GM23338 (cell line): ENCODE measurements at regions not wholly inside any gene's neighbourhood (a gene's known extent, or its start where the extent isn't known, plus 50 kb on each side); places are given as distances from the start of the nearest gene placed in this dataset.

Source experiments
- ATAC-seq: fragments of 200-7000 bp; cut with Tn5 transposase; 3 replicates; pipeline ENCODE4 v1.9.1; 2020
- DNase-seq: peaks from one replicate; pipeline ENCODE4 v3.0.0-alpha.2; 2015; ENCODE audit warnings: low spot score
- H2AFZ ChIP-seq: fragments of 200-600 bp; sonication (generic); 2 replicates; pipeline ENCODE4 v1.8.0; 2016; ENCODE audit warnings: antibody characterized with exemption, mild to moderate bottlenecking, moderate library complexity
- H3F3A ChIP-seq: fragments of 200-600 bp; sonication (generic); replicated peaks from 2 replicates; pipeline ENCODE4 v1.8.0; 2017; ENCODE audit warnings: antibody characterized with exemption, mixed run types, low read depth
- H3K27ac ChIP-seq: fragments of 200-600 bp; sonication (generic); 2 replicates; pipeline ENCODE4 v1.6.1; 2016; ENCODE audit warnings: low read depth
- H3K27me3 ChIP-seq: fragments of 200-600 bp; sonication (generic); 2 replicates; pipeline ENCODE4 v1.8.0; 2016; ENCODE audit warnings: mild to moderate bottlenecking, mixed run types, moderate library complexity; ENCODE audit not compliant: insufficient read depth
- H3K36me3 ChIP-seq: fragments of 200-600 bp; sonication (generic); 2 replicates; pipeline ENCODE4 v1.8.0; 2016; ENCODE audit warnings: mild to moderate bottlenecking; ENCODE audit not compliant: insufficient read depth
- H3K4me1 ChIP-seq: fragments of 200-600 bp; sonication (generic); 2 replicates; pipeline ENCODE4 v1.8.0; 2016; ENCODE audit warnings: mild to moderate bottlenecking, moderate library complexity; ENCODE audit not compliant: insufficient read depth
- H3K4me2 ChIP-seq: fragments of 200-600 bp; sonication (generic); 2 replicates; pipeline ENCODE4 v1.7.1; 2017; ENCODE audit warnings: mixed run types
- H3K4me3 ChIP-seq: fragments of 200-600 bp; sonication (generic); 2 replicates; pipeline ENCODE4 v1.6.1; 2016; ENCODE audit warnings: mixed run types
- H3K79me2 ChIP-seq: fragments of 200-600 bp; sonication (generic); replicated peaks from 2 replicates; pipeline ENCODE4 v1.8.0; 2017; ENCODE audit warnings: mild to moderate bottlenecking; ENCODE audit not compliant: insufficient read depth
- H3K9me2 ChIP-seq: fragments of 200-600 bp; sonication (generic); 2 replicates; pipeline ENCODE4 v1.8.0; 2017; ENCODE audit not compliant: insufficient read depth
- H4K20me1 ChIP-seq: fragments of 200-600 bp; sonication (generic); replicated peaks from 2 replicates; pipeline ENCODE4 v1.8.0; 2017; ENCODE audit warnings: mild to moderate bottlenecking; ENCODE audit not compliant: insufficient read depth
- H3K27ac Mint-ChIP-seq: 2 replicates; pipeline ENCODE4 v1.8.0; 2020; ENCODE audit warnings: inconsistent platforms, mild to moderate bottlenecking, moderate library complexity, mixed read lengths
- H3K27me3 Mint-ChIP-seq: 3 replicates; pipeline ENCODE4 v1.8.0; 2022; ENCODE audit warnings: low read depth, mild to moderate bottlenecking, moderate library complexity, mixed read lengths, inconsistent platforms; ENCODE audit not compliant: insufficient read depth, poor library complexity
- H3K36me3 Mint-ChIP-seq: 3 replicates; pipeline ENCODE4 v1.8.0; 2021; ENCODE audit warnings: low read depth, mild to moderate bottlenecking, inconsistent platforms, moderate library complexity, mixed read lengths
- H3K4me1 Mint-ChIP-seq: 3 replicates; pipeline ENCODE4 v1.8.0; 2020; ENCODE audit warnings: mild to moderate bottlenecking, inconsistent platforms, mixed read lengths
- H3K4me3 Mint-ChIP-seq: 3 replicates; pipeline ENCODE4 v1.8.0; 2021; ENCODE audit warnings: moderate library complexity, mild to moderate bottlenecking, inconsistent platforms, mixed read lengths
- H3K9me3 Mint-ChIP-seq: 3 replicates; pipeline ENCODE4 v1.8.0; 2020; ENCODE audit warnings: moderate library complexity, mild to moderate bottlenecking, inconsistent platforms, mixed read lengths
- CREB1 ChIP-seq: fragments of 250-450 bp; sonication (Bioruptor Pico); IDR thresholded peaks from 2 replicates; pipeline ENCODE4 v1.5.0; 2020; ENCODE audit warnings: low read depth, mild to moderate bottlenecking, moderate library complexity
- JUNB ChIP-seq: IDR thresholded peaks from one replicate; pipeline ENCODE4 v1.6.1; 2016; ENCODE audit warnings: antibody characterized with exemption; ENCODE audit not compliant: unreplicated experiment
- NANOG ChIP-seq: IDR thresholded peaks from 2 replicates; pipeline ENCODE4 v1.6.1; 2016; ENCODE audit warnings: antibody characterized with exemption, borderline replicate concordance
- ZNF114 ChIP-seq: fragments of 250-450 bp; sonication (Bioruptor Pico); IDR thresholded peaks from 2 replicates; pipeline ENCODE4 v1.5.0; 2020; ENCODE audit warnings: mild to moderate bottlenecking, moderate library complexity
- ZNF331 ChIP-seq: fragments of 250-450 bp; sonication (Bioruptor Pico); IDR thresholded peaks from 2 replicates; pipeline ENCODE4 v1.5.0; 2020; ENCODE audit warnings: low read depth, mild to moderate bottlenecking, moderate library complexity
- TF ChIP-seq, protein P1 (sequence below): fragments of 250-450 bp; sonication (Bioruptor Pico); IDR thresholded peaks from 2 replicates; pipeline ENCODE4 v1.5.0; 2020; ENCODE audit warnings: mild to moderate bottlenecking, moderate library complexity
- TF ChIP-seq, protein P2 (sequence below): IDR thresholded peaks from 2 replicates; pipeline ENCODE4 v1.6.1; 2016; ENCODE audit warnings: antibody characterized with exemption

GRCh38 chr13:67645874-67646467 is 415.8 kb upstream of the PCDH9 start (continued):
- TF ChIP-seq, protein P1, sequence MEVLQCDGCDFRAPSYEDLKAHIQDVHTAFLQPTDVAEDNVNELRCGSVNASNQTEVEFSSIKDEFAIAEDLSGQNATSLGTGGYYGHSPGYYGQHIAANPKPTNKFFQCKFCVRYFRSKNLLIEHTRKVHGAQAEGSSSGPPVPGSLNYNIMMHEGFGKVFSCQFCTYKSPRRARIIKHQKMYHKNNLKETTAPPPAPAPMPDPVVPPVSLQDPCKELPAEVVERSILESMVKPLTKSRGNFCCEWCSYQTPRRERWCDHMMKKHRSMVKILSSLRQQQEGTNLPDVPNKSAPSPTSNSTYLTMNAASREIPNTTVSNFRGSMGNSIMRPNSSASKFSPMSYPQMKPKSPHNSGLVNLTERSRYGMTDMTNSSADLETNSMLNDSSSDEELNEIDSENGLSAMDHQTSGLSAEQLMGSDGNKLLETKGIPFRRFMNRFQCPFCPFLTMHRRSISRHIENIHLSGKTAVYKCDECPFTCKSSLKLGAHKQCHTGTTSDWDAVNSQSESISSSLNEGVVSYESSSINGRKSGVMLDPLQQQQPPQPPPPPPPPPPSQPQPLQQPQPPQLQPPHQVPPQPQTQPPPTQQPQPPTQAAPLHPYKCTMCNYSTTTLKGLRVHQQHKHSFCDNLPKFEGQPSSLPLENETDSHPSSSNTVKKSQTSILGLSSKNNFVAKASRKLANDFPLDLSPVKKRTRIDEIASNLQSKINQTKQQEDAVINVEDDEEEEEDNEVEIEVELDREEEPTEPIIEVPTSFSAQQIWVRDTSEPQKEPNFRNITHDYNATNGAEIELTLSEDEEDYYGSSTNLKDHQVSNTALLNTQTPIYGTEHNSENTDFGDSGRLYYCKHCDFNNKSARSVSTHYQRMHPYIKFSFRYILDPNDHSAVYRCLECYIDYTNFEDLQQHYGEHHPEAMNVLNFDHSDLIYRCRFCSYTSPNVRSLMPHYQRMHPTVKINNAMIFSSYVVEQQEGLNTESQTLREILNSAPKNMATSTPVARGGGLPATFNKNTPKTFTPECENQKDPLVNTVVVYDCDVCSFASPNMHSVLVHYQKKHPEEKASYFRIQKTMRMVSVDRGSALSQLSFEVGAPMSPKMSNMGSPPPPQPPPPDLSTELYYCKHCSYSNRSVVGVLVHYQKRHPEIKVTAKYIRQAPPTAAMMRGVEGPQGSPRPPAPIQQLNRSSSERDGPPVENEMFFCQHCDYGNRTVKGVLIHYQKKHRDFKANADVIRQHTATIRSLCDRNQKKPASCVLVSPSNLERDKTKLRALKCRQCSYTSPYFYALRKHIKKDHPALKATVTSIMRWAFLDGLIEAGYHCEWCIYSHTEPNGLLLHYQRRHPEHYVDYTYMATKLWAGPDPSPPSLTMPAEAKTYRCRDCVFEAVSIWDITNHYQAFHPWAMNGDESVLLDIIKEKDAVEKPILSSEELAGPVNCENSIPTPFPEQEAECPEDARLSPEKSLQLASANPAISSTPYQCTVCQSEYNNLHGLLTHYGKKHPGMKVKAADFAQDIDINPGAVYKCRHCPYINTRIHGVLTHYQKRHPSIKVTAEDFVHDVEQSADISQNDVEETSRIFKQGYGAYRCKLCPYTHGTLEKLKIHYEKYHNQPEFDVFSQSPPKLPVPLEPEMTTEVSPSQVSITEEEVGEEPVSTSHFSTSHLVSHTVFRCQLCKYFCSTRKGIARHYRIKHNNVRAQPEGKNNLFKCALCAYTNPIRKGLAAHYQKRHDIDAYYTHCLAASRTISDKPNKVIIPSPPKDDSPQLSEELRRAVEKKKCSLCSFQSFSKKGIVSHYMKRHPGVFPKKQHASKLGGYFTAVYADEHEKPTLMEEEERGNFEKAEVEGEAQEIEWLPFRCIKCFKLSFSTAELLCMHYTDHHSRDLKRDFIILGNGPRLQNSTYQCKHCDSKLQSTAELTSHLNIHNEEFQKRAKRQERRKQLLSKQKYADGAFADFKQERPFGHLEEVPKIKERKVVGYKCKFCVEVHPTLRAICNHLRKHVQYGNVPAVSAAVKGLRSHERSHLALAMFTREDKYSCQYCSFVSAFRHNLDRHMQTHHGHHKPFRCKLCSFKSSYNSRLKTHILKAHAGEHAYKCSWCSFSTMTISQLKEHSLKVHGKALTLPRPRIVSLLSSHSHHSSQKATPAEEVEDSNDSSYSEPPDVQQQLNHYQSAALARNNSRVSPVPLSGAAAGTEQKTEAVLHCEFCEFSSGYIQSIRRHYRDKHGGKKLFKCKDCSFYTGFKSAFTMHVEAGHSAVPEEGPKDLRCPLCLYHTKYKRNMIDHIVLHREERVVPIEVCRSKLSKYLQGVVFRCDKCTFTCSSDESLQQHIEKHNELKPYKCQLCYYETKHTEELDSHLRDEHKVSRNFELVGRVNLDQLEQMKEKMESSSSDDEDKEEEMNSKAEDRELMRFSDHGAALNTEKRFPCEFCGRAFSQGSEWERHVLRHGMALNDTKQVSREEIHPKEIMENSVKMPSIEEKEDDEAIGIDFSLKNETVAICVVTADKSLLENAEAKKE = no peak
- TF ChIP-seq ZNF114 (CRISPR knock-in tag) (no peak), NANOG (no peak), ZNF331 (CRISPR knock-in tag) (no peak), CREB1 (CRISPR knock-in tag) (no peak)
- TF ChIP-seq, protein P2, sequence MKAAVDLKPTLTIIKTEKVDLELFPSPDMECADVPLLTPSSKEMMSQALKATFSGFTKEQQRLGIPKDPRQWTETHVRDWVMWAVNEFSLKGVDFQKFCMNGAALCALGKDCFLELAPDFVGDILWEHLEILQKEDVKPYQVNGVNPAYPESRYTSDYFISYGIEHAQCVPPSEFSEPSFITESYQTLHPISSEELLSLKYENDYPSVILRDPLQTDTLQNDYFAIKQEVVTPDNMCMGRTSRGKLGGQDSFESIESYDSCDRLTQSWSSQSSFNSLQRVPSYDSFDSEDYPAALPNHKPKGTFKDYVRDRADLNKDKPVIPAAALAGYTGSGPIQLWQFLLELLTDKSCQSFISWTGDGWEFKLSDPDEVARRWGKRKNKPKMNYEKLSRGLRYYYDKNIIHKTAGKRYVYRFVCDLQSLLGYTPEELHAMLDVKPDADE = no peak

GRCh38 chr13:67643516-67644055 is 413.4 kb upstream of the PCDH9 start:
- DNase-seq (peak; percentile 55), ATAC-seq (peak; percentile 94)
- H3K4me1 ChIP-seq = peaks cover 8% of the 10 kb centered on the region; the same call in 1 of the 2 replicates
- no peaks in the 10 kb centered on the region for H3K9me2 ChIP-seq
- no peaks in the 10 kb centered on the region for H3K36me3 ChIP-seq
- H3K4me1 Mint-ChIP-seq = peaks cover 10% of the 10 kb centered on the region
- no peaks in the 10 kb centered on the region for H3F3A ChIP-seq
- no peak overlapping the region for H3K27ac Mint-ChIP-seq
- no peak overlapping the region for H3K4me3 Mint-ChIP-seq
- no peak overlapping the region for H3K4me3 ChIP-seq
- H3K27me3 ChIP-seq = no peaks in the 10 kb centered on the region
- no peaks in the 10 kb centered on the region for H3K79me2 ChIP-seq
- no peaks in the 10 kb centered on the region; the same call in 2 of the 3 replicates for H3K9me3 Mint-ChIP-seq
- H2AFZ ChIP-seq = peak overlapping the region; percentile 60; the same call in 1 of the 2 replicates
- H3K27ac ChIP-seq = no peak overlapping the region; the same call in 1 of the 2 replicates
- no peaks in the 10 kb centered on the region for H3K27me3 Mint-ChIP-seq
- H4K20me1 ChIP-seq = no peaks in the 10 kb centered on the region
- H3K4me2 ChIP-seq = no peak overlapping the region
- H3K36me3 Mint-ChIP-seq = peaks cover 3% of the 10 kb centered on the region; the same call in 2 of the 3 replicates
- no peak for TF ChIP-seq NANOG
- no peak for TF ChIP-seq JUNB
- TF ChIP-seq, protein P1 = no peak
